ENCODE measurements at regions not wholly inside any gene's neighbourhood (a gene's known extent, or its start where the extent isn't known, plus 50 kb on each side); places are given as distances from the start of the nearest gene placed in this dataset.
A peak's percentile ranks its signal among the peaks of the same experiment; 100 is the strongest.

GRCh38 chr1:55382806-55383305, 167.7 kb upstream of the USP24 start:
- Mint-ChIP-seq H3K36me3 (ENCODE audit: low read depth) (peaks cover 3% of the 10 kb centered on the region), H3K9me3 (ENCODE audit: low read depth) (peaks cover 5% of the 10 kb centered on the region), H3K27me3 (ENCODE audit: low read depth) (no peaks in the 10 kb centered on the region), H3K4me1 (ENCODE audit: low read depth) (peaks cover 3% of the 10 kb centered on the region), H3K27ac (ENCODE audit: unreplicated experiment) (no peak overlapping the region), H3K4me3 (ENCODE audit: unreplicated experiment) (no peak overlapping the region)
- DNase-seq (ENCODE audit: low spot score), result no peak
- TF ChIP-seq CTCF (IDR thresholded peaks at IDR 0.05), result no peak

GRCh38 chr1:55381983-55382382, 166.8 kb upstream of the USP24 start:
- no peak for TF ChIP-seq CTCF (IDR thresholded peaks at IDR 0.05)
- no peak overlapping the region for H3K4me3 Mint-ChIP-seq (ENCODE audit: unreplicated experiment)
- DNase-seq (ENCODE audit: low spot score), result no peak
- H3K27ac Mint-ChIP-seq (ENCODE audit: unreplicated experiment), result no peak overlapping the region
- peaks cover 3% of the 10 kb centered on the region for H3K4me1 Mint-ChIP-seq (ENCODE audit: low read depth)
- no peaks in the 10 kb centered on the region for H3K27me3 Mint-ChIP-seq (ENCODE audit: low read depth)
- H3K36me3 Mint-ChIP-seq (ENCODE audit: low read depth), result peaks cover 1% of the 10 kb centered on the region
- H3K9me3 Mint-ChIP-seq (ENCODE audit: low read depth), result peaks cover 1% of the 10 kb centered on the region

DNA sequence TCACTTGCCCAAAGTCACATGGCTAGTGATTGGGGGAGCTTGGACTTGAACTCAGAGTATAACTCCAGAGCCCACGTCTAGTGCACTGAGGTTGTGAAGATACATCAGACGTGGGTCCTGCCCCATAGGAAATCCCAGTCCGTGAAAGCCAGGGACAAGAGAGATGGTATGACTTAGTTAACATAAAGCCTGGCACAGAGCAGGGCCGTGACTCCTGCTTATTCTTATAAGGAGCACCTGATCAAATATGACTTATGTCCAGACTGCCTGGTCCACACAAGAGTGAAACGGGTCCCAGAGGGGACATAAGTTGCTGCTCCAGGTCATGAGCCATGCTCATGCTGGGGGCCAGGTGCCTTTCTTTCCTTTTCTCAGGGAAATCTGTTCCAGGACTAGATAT, 166.3 kb upstream of the USP24 start:
- Mint-ChIP-seq H3K27me3 (ENCODE audit: low read depth) (no peaks in the 10 kb centered on the region), H3K36me3 (ENCODE audit: low read depth) (no peaks in the 10 kb centered on the region), H3K9me3 (ENCODE audit: low read depth) (no peaks in the 10 kb centered on the region), H3K4me3 (ENCODE audit: unreplicated experiment) (no peak overlapping the region), H3K27ac (ENCODE audit: unreplicated experiment) (no peak overlapping the region), H3K4me1 (ENCODE audit: low read depth) (peaks cover 3% of the 10 kb centered on the region)
- no peak for TF ChIP-seq CTCF (IDR thresholded peaks at IDR 0.05)
- no peak for DNase-seq (ENCODE audit: low spot score)

GRCh38 chr1:55380355-55380970, 165.3 kb upstream of the USP24 start:
- no peak overlapping the region for H3K27ac Mint-ChIP-seq (ENCODE audit: unreplicated experiment)
- H3K27me3 Mint-ChIP-seq (ENCODE audit: low read depth), result no peaks in the 10 kb centered on the region

DNA sequence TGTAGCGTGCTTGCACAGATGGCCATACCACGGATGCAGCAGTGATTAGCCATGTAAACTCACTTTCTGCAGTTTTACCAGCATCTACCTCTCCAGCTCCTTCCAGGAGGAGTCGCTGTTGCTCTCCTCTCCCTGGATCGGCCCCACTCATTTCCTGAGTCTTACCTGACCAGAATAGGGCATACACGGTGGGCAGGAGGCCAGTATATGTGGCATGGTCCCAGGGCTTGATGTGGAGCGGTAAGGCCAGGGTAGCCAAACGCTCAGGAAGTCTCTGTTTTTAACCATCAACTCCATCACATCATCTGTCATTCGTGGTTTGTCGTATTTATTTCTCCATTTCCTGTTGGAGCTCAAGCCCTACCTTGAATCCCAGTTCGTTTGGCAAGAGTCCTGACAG, 163.4 kb upstream of the USP24 start:
- peak; percentile 82 for TF ChIP-seq CTCF (IDR thresholded peaks at IDR 0.05)
- H3K4me1 Mint-ChIP-seq (ENCODE audit: low read depth), result peaks cover 3% of the 10 kb centered on the region
- H3K9me3 Mint-ChIP-seq (ENCODE audit: low read depth), result no peaks in the 10 kb centered on the region
- no peaks in the 10 kb centered on the region for H3K36me3 Mint-ChIP-seq (ENCODE audit: low read depth)
- H3K4me3 Mint-ChIP-seq (ENCODE audit: unreplicated experiment), result no peak overlapping the region
- DNase-seq (ENCODE audit: low spot score), result no peak
- H3K27me3 Mint-ChIP-seq (ENCODE audit: low read depth), result no peaks in the 10 kb centered on the region
- H3K27ac Mint-ChIP-seq (ENCODE audit: unreplicated experiment), result no peak overlapping the region

More at GRCh38 chr1:55380355-55380970, 165.3 kb upstream of the USP24 start:
- Mint-ChIP-seq H3K4me1 (ENCODE audit: low read depth) (peaks cover 3% of the 10 kb centered on the region), H3K9me3 (ENCODE audit: low read depth) (no peaks in the 10 kb centered on the region), H3K36me3 (ENCODE audit: low read depth) (no peaks in the 10 kb centered on the region), H3K4me3 (ENCODE audit: unreplicated experiment) (no peak overlapping the region)
- TF ChIP-seq CTCF (IDR thresholded peaks at IDR 0.05), result no peak
- no peak for DNase-seq (ENCODE audit: low spot score)

Data from chondrocyte (in vitro differentiated cells).